KMS-11 (cell line): ENCODE measurements at regions not wholly inside any gene's neighbourhood (a gene's known extent, or its start where the extent isn't known, plus 50 kb on each side); places are given as distances from the start of the nearest gene placed in this dataset.
"Not testable (repeated sequence)": the region's sequence is repeated elsewhere in the genome, so short reads cannot be mapped to it uniquely, and the experiment has no call there.

Source experiments
- H2AFZ ChIP-seq: fragments of 200-600 bp; sonication (generic); 2 replicates; pipeline ENCODE4 v1.6.1; 2016; ENCODE audit warnings: antibody characterized with exemption, mixed run types, low read depth
- H3K27ac ChIP-seq: fragments of 200-600 bp; sonication (generic); 2 replicates; pipeline ENCODE4 v1.6.1; 2016; ENCODE audit warnings: mild to moderate bottlenecking, mixed run types
- H3K27me3 ChIP-seq: fragments of 200-600 bp; sonication (generic); 2 replicates; pipeline ENCODE4 v1.6.1; 2017; ENCODE audit warnings: mild to moderate bottlenecking, low read depth, mixed run types, moderate library complexity; ENCODE audit not compliant: insufficient read depth
- H3K36me3 ChIP-seq: fragments of 200-600 bp; sonication (generic); 2 replicates; pipeline ENCODE4 v1.6.1; 2017; ENCODE audit warnings: mild to moderate bottlenecking, mixed run types; ENCODE audit not compliant: insufficient read depth
- H3K4me1 ChIP-seq: fragments of 200-600 bp; sonication (generic); 2 replicates; pipeline ENCODE4 v1.6.1; 2016; ENCODE audit warnings: mild to moderate bottlenecking, low read depth, mixed run types; ENCODE audit not compliant: poor library complexity, severe bottlenecking
- H3K4me2 ChIP-seq: fragments of 200-600 bp; sonication (generic); 2 replicates; pipeline ENCODE4 v1.7.0; 2016; ENCODE audit warnings: mild to moderate bottlenecking, mixed run types
- H3K4me3 ChIP-seq: fragments of 200-600 bp; sonication (generic); IDR thresholded peaks from 2 replicates; pipeline ENCODE4 v1.6.1; 2017; ENCODE audit warnings: low read depth, low read length, mixed read lengths; ENCODE audit not compliant: insufficient read depth
- H3K79me2 ChIP-seq: fragments of 200-600 bp; sonication (generic); 2 replicates; pipeline ENCODE4 v1.6.1; 2016; ENCODE audit warnings: low read depth, mixed run types; ENCODE audit not compliant: insufficient read depth
- H3K9ac ChIP-seq: fragments of 200-600 bp; sonication (generic); 2 replicates; pipeline ENCODE4 v1.6.1; 2016; ENCODE audit warnings: mild to moderate bottlenecking, mixed run types
- H4K20me1 ChIP-seq: fragments of 200-600 bp; sonication (generic); 2 replicates; pipeline ENCODE4 v1.6.1; 2016; ENCODE audit warnings: mild to moderate bottlenecking, mixed run types; ENCODE audit not compliant: insufficient read depth
- TF ChIP-seq, protein P1 (sequence below): fragments of 200-600 bp; sonication (generic); conservative IDR thresholded peaks from 2 replicates; pipeline ENCODE4 v1.6.1; 2017; ENCODE audit warnings: low read depth, mild to moderate bottlenecking, antibody characterized with exemption, low read length, moderate library complexity, mixed read lengths

DNA sequence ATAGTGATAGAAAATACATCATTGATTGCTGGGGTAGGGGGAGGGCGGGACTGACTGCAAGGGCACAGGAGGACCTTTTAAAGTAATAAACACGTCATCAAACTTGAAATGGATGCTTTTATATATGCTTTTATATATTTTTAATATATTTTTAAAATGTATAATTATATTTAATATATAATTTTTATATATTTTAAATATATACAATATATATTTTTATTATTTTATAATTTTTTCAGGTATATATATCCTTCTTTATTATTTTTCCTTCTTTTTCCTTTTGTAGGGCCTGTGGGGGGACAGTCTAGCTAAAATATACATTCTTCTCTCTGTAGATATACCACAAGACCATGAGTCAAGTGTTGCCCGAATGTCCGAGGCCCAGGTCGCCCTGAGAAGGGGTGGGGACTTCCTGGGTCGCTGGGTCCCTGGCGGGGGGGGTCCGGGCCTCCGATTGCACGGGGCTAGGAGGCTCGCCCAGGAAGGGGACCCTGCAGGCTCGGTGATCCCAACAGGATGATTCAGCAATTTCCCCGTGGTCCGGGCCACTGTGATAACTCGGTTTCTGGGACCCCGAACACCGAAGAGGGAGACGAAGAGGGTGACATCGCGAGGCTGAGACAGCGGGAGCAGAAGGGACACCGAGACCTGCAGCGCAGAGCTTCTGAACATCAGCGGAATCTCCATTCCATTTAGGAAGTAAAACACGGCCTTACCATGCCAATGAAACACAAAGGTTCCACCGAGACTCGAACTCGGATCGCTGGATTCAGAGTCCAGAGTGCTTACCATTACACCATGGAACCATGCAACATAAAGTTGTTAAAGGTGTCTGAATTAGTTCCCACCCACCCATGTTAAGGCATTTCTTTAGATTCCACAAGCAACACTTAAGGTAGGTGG lies 112.5 kb upstream of the NBPF11 start:
- Histone ChIP-seq H3K4me1 (no peaks in the 10 kb centered on the region), H3K9ac (no peak overlapping the region), H3K79me2 (no peaks in the 10 kb centered on the region), H3K27ac (no peak overlapping the region), H4K20me1 (no peaks in the 10 kb centered on the region), H3K36me3 (no peaks in the 10 kb centered on the region), H3K4me2 (peak overlapping the region; percentile 26; the same call in 1 of the 2 replicates), H2AFZ (peak overlapping the region; percentile 67; the same call in 1 of the 2 replicates), H3K27me3 (no peaks in the 10 kb centered on the region), H3K4me3 (no peak overlapping the region)
- TF ChIP-seq, protein P1, sequence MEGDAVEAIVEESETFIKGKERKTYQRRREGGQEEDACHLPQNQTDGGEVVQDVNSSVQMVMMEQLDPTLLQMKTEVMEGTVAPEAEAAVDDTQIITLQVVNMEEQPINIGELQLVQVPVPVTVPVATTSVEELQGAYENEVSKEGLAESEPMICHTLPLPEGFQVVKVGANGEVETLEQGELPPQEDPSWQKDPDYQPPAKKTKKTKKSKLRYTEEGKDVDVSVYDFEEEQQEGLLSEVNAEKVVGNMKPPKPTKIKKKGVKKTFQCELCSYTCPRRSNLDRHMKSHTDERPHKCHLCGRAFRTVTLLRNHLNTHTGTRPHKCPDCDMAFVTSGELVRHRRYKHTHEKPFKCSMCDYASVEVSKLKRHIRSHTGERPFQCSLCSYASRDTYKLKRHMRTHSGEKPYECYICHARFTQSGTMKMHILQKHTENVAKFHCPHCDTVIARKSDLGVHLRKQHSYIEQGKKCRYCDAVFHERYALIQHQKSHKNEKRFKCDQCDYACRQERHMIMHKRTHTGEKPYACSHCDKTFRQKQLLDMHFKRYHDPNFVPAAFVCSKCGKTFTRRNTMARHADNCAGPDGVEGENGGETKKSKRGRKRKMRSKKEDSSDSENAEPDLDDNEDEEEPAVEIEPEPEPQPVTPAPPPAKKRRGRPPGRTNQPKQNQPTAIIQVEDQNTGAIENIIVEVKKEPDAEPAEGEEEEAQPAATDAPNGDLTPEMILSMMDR: no peak

DNA sequence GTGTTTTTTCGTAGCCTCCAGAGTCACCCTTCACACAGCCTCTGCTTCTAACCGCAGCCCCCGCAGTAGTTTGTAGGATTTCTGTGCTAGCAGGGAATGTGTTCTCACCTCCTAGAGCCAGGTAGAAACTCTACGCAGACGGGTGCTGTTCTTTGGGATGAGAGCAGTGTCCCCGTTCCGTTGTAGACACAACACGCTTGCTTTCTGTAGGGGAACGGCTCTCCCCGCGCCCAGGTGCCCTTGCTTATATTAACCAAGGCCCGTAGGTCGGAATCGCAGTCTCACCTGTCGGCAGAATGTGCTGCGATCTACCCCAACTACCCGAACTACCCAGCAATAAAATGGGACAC lies 111.8 kb upstream of the NBPF11 start:
- no peaks in the 10 kb centered on the region for H3K4me1 ChIP-seq
- no peaks in the 10 kb centered on the region for H3K36me3 ChIP-seq
- no peaks in the 10 kb centered on the region for H4K20me1 ChIP-seq
- H3K79me2 ChIP-seq: no peaks in the 10 kb centered on the region
- H3K4me2 ChIP-seq: peak overlapping the region; percentile 26
- peak overlapping the region; percentile 6; the same call in 1 of the 2 replicates for H3K9ac ChIP-seq
- H3K27ac ChIP-seq: no peak overlapping the region
- H3K27me3 ChIP-seq: no peaks in the 10 kb centered on the region
- TF ChIP-seq, protein P1: no peak
- H2AFZ ChIP-seq: peak overlapping the region; percentile 67
- peak overlapping the region; percentile 84 for H3K4me3 ChIP-seq

DNA sequence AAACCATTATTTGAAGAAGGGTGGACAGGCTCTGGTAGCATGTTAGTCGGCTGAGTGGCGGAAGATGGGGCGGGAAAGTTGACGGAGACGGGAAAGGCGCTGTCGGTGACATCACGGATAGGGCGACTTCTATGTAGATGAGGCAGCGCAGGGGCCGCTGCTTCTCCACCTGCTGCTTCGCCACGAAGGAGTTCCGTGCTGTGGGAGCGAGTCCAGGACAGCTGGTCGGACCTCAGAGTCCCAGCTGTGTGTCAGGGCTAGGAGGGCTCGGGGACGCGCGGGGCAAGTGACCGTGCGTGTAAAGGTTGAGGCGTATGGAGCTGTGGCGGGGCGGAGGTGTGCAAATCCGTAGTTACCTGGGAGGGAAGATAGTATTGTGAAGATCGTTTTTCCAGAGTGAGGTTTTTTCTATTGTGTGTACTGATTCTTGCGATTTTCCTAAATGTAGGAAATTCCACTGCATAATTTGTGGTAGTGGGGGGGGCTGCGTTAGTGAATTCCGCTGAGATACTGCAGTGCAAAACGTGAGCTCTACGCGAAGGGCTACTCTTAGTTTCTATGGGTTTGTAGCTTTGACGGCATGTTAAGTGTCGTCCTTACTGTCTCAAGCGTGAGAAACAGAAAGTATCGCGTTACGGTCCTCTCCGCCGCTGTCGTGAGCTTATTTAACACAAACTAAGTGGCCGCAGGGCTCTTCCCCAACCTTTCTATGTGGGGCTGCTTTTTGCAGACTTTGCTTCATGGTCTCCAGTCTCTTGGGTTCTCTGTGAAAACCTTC lies 111.2 kb upstream of the NBPF11 start:
- H3K9ac ChIP-seq: peak overlapping the region; percentile 6; the same call in 1 of the 2 replicates
- no peaks in the 10 kb centered on the region for H4K20me1 ChIP-seq
- peak overlapping the region; percentile 84 for H3K4me3 ChIP-seq
- TF ChIP-seq, protein P1: no peak
- peak overlapping the region; percentile 26 for H3K4me2 ChIP-seq
- H2AFZ ChIP-seq: peak overlapping the region; percentile 67
- no peaks in the 10 kb centered on the region for H3K36me3 ChIP-seq
- no peak overlapping the region for H3K27ac ChIP-seq
- no peaks in the 10 kb centered on the region for H3K79me2 ChIP-seq
- H3K4me1 ChIP-seq: no peaks in the 10 kb centered on the region
- no peaks in the 10 kb centered on the region for H3K27me3 ChIP-seq

DNA sequence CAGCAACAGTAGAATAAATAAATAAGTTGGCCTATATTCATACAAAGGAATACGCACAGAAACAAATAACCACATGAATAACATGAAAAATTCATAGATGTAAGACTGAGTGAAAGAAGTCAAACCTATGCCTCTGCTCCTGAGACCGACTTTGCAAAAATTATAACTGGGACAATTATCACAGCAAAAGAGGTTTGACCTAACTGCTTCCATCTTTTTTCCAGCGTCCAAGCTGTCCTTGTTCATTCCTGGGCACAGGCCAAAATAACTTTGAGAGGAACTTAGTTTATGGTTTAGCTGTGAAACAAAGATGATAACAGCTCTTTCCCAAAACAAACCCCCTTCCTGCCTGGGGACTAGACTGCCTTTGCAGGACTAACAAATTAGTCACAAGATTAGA lies 109.6 kb upstream of the NBPF11 start:
- H3K79me2 ChIP-seq, H3K27ac ChIP-seq, H3K4me3 ChIP-seq, H4K20me1 ChIP-seq, H2AFZ ChIP-seq, H3K36me3 ChIP-seq, H3K4me1 ChIP-seq, H3K27me3 ChIP-seq, H3K9ac ChIP-seq, H3K4me2 ChIP-seq: not testable (repeated sequence)

DNA sequence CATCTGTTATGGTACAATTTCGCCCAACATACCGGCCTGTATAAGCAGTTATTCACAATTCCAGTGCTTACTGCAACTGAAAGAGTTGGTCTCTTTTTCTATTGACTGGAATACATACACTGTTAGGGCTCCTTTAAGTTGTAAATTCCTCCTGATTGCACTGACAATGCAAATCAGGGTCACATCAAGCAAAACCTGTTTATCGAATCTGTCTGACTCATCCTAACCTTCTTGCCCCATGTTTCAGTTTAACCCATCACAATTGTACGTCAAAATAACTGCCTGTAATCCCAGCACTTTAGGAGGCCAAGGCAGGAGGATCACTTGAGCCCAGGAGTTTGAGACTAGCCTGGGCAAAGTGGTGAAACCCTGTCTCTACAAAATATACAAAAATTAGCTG lies 105.8 kb upstream of the NBPF11 start:
- H3K4me3 ChIP-seq, H3K36me3 ChIP-seq, H2AFZ ChIP-seq, H4K20me1 ChIP-seq, H3K4me2 ChIP-seq, H3K79me2 ChIP-seq, H3K4me1 ChIP-seq, H3K27ac ChIP-seq, H3K27me3 ChIP-seq, H3K9ac ChIP-seq: not testable (repeated sequence)
